ENCODE measurements at regions not wholly inside any gene's neighbourhood (a gene's known extent, or its start where the extent isn't known, plus 50 kb on each side); places are given as distances from the start of the nearest gene placed in this dataset.

GRCh38 chr3:187941848-187942194 lies 196.6 kb upstream of the BCL6 start:
- Mint-ChIP-seq H3K36me3 (ENCODE audit: low read depth) (no peaks in the 10 kb centered on the region), H3K9me3 (no peaks in the 10 kb centered on the region), H3K4me3 (no peak overlapping the region), H3K27ac (ENCODE audit: unreplicated experiment) (no peak overlapping the region), H3K27me3 (ENCODE audit: low read depth) (no peaks in the 10 kb centered on the region), H3K4me1 (peaks cover 11% of the 10 kb centered on the region)
- TF ChIP-seq, protein P1, sequence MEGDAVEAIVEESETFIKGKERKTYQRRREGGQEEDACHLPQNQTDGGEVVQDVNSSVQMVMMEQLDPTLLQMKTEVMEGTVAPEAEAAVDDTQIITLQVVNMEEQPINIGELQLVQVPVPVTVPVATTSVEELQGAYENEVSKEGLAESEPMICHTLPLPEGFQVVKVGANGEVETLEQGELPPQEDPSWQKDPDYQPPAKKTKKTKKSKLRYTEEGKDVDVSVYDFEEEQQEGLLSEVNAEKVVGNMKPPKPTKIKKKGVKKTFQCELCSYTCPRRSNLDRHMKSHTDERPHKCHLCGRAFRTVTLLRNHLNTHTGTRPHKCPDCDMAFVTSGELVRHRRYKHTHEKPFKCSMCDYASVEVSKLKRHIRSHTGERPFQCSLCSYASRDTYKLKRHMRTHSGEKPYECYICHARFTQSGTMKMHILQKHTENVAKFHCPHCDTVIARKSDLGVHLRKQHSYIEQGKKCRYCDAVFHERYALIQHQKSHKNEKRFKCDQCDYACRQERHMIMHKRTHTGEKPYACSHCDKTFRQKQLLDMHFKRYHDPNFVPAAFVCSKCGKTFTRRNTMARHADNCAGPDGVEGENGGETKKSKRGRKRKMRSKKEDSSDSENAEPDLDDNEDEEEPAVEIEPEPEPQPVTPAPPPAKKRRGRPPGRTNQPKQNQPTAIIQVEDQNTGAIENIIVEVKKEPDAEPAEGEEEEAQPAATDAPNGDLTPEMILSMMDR (conservative IDR thresholded peaks at IDR 0.05), result no peak
- no peak for DNase-seq (ENCODE audit: low read depth, low spot score)

- no peak overlapping the region for H3K4me3 Mint-ChIP-seq
- no peaks in the 10 kb centered on the region for H3K27me3 Mint-ChIP-seq (ENCODE audit: low read depth)
- H3K4me1 Mint-ChIP-seq, result peaks cover 11% of the 10 kb centered on the region
- TF ChIP-seq, protein P1 (conservative IDR thresholded peaks at IDR 0.05), result no peak
- no peak for DNase-seq (ENCODE audit: low read depth, low spot score)
- no peaks in the 10 kb centered on the region for H3K9me3 Mint-ChIP-seq
- no peaks in the 10 kb centered on the region for H3K36me3 Mint-ChIP-seq (ENCODE audit: low read depth)
- no peak overlapping the region for H3K27ac Mint-ChIP-seq (ENCODE audit: unreplicated experiment)
These were observed 197.5 kb upstream of the BCL6 start for GRCh38 chr3:187942658-187943241.

- H3K4me1 Mint-ChIP-seq, result peaks cover 10% of the 10 kb centered on the region
- H3K4me3 Mint-ChIP-seq, result no peak overlapping the region
- DNase-seq (ENCODE audit: low read depth, low spot score), result no peak
- no peaks in the 10 kb centered on the region for H3K27me3 Mint-ChIP-seq (ENCODE audit: low read depth)
- no peak overlapping the region for H3K27ac Mint-ChIP-seq (ENCODE audit: unreplicated experiment)
- H3K36me3 Mint-ChIP-seq (ENCODE audit: low read depth), result no peaks in the 10 kb centered on the region
- TF ChIP-seq, protein P1 (conservative IDR thresholded peaks at IDR 0.05), result no peak
- no peaks in the 10 kb centered on the region for H3K9me3 Mint-ChIP-seq
These were observed 198.6 kb upstream of the BCL6 start for GRCh38 chr3:187943677-187944389.

- H3K9me3 Mint-ChIP-seq, result no peaks in the 10 kb centered on the region
- DNase-seq (ENCODE audit: low read depth, low spot score), result no peak
- no peak overlapping the region for H3K27ac Mint-ChIP-seq (ENCODE audit: unreplicated experiment)
- peaks cover 3% of the 10 kb centered on the region for H3K4me1 Mint-ChIP-seq
- no peak overlapping the region for H3K4me3 Mint-ChIP-seq
- no peaks in the 10 kb centered on the region for H3K36me3 Mint-ChIP-seq (ENCODE audit: low read depth)
- no peaks in the 10 kb centered on the region for H3K27me3 Mint-ChIP-seq (ENCODE audit: low read depth)
- TF ChIP-seq, protein P1 (conservative IDR thresholded peaks at IDR 0.05), result no peak
These were observed 199.3 kb upstream of the BCL6 start for GRCh38 chr3:187944390-187945179.

- DNase-seq (ENCODE audit: low read depth, low spot score), result no peak
- Mint-ChIP-seq H3K27ac (ENCODE audit: unreplicated experiment) (no peak overlapping the region), H3K9me3 (no peaks in the 10 kb centered on the region), H3K27me3 (ENCODE audit: low read depth) (no peaks in the 10 kb centered on the region), H3K4me1 (no peaks in the 10 kb centered on the region), H3K4me3 (no peak overlapping the region), H3K36me3 (ENCODE audit: low read depth) (no peaks in the 10 kb centered on the region)
- TF ChIP-seq, protein P1 (conservative IDR thresholded peaks at IDR 0.05), result no peak
These were observed 200.1 kb upstream of the BCL6 start for GRCh38 chr3:187945374-187945773.

Data from neural crest cell (in vitro differentiated cells).